ENCODE measurements at regions not wholly inside any gene's neighbourhood (a gene's known extent, or its start where the extent isn't known, plus 50 kb on each side); places are given as distances from the start of the nearest gene placed in this dataset.
"Not testable (repeated sequence)": the region's sequence is repeated elsewhere in the genome, so short reads cannot be mapped to it uniquely, and the experiment has no call there.

DNA sequence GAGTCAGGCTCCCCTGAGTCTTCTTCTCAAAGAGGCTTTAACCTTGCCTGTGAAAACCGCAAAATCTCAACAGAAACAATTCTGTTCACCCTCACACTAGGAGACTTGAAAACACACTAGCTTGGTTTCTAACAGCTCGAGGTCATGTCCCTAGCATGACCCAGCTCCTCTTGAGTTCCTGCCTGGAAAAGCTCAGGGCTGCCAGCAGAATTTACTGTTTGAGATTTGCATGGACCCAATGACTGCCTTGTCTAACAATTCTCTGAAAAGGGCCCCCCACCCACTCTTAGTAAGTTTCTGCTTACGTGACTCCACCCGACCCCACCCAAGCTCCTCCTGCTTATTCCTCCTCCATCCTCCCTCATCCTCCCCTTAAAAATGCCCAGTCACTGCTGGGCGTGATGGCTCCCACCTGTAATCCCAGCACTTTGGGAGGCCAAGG, 85.1 kb upstream of the KMT2C start:
- H3K27ac ChIP-seq: no peak overlapping the region
- WGBS, 2 donors (ENCODE audit: low coverage in 1 of 2): 64 to 83% methylated on average over 2 to 3 of the region's 5 CpGs
- no peak for ATAC-seq
- H3K9me3 ChIP-seq: peaks cover 0 to 8% (median 0%) of the 10 kb centered on the region in 3 donors
- H3K4me3 ChIP-seq: no peak overlapping the region
- H3K4me1 ChIP-seq: peaks cover 0 to 24% (median 9%) of the 10 kb centered on the region in 3 donors
- no peaks in the 10 kb centered on the region for H3K27me3 ChIP-seq
- no peaks in the 10 kb centered on the region for H3K36me3 ChIP-seq
- no peak for TF ChIP-seq POLR2AphosphoS5 (IDR thresholded peaks at IDR 0.05)
- TF ChIP-seq, protein P1, sequence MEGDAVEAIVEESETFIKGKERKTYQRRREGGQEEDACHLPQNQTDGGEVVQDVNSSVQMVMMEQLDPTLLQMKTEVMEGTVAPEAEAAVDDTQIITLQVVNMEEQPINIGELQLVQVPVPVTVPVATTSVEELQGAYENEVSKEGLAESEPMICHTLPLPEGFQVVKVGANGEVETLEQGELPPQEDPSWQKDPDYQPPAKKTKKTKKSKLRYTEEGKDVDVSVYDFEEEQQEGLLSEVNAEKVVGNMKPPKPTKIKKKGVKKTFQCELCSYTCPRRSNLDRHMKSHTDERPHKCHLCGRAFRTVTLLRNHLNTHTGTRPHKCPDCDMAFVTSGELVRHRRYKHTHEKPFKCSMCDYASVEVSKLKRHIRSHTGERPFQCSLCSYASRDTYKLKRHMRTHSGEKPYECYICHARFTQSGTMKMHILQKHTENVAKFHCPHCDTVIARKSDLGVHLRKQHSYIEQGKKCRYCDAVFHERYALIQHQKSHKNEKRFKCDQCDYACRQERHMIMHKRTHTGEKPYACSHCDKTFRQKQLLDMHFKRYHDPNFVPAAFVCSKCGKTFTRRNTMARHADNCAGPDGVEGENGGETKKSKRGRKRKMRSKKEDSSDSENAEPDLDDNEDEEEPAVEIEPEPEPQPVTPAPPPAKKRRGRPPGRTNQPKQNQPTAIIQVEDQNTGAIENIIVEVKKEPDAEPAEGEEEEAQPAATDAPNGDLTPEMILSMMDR (IDR thresholded peaks at IDR 0.05): no peak
- TF ChIP-seq EP300 (IDR thresholded peaks at IDR 0.05): no peak
- TF ChIP-seq POLR2A (IDR thresholded peaks at IDR 0.05): no peak

GRCh38 chr7:152519290-152519689, 83.5 kb upstream of the KMT2C start:
- peaks cover 0 to 24% (median 9%) of the 10 kb centered on the region in 3 donors for H3K4me1 ChIP-seq
- no peak for TF ChIP-seq POLR2AphosphoS5 (IDR thresholded peaks at IDR 0.05)
- H3K4me3 ChIP-seq: no peak overlapping the region
- 43 to 62% methylated on average over 3 to 4 of the region's 4 CpGs for WGBS, 2 donors (ENCODE audit: low coverage in 1 of 2)
- no peaks in the 10 kb centered on the region for H3K36me3 ChIP-seq
- H3K9me3 ChIP-seq: peaks cover 0 to 8% (median 0%) of the 10 kb centered on the region in 3 donors
- ATAC-seq: no peak
- no peak overlapping the region for H3K27ac ChIP-seq
- H3K27me3 ChIP-seq: no peaks in the 10 kb centered on the region

GRCh38 chr7:152516216-152516615, 80.4 kb upstream of the KMT2C start:
- H3K27ac ChIP-seq: no peak overlapping the region
- H3K4me1 ChIP-seq: peaks cover 0 to 6% (median 0%) of the 10 kb centered on the region in 3 donors
- H3K9me3 ChIP-seq: peaks cover 0 to 8% (median 0%) of the 10 kb centered on the region in 3 donors
- H3K4me3 ChIP-seq: no peak overlapping the region
- peaks cover 3% of the 10 kb centered on the region for H3K27me3 ChIP-seq
- H3K36me3 ChIP-seq: no peaks in the 10 kb centered on the region
- ATAC-seq: no peak
- TF ChIP-seq EP300 (IDR thresholded peaks at IDR 0.05) (no peak), POLR2AphosphoS5 (IDR thresholded peaks at IDR 0.05) (no peak), POLR2A (IDR thresholded peaks at IDR 0.05) (no peak)
- TF ChIP-seq, protein P1 (IDR thresholded peaks at IDR 0.05): no peak
- WGBS, 2 donors (ENCODE audit: low coverage in 1 of 2): 83 to 89% methylated on average over 3 to 8 of the region's 9 CpGs

DNA sequence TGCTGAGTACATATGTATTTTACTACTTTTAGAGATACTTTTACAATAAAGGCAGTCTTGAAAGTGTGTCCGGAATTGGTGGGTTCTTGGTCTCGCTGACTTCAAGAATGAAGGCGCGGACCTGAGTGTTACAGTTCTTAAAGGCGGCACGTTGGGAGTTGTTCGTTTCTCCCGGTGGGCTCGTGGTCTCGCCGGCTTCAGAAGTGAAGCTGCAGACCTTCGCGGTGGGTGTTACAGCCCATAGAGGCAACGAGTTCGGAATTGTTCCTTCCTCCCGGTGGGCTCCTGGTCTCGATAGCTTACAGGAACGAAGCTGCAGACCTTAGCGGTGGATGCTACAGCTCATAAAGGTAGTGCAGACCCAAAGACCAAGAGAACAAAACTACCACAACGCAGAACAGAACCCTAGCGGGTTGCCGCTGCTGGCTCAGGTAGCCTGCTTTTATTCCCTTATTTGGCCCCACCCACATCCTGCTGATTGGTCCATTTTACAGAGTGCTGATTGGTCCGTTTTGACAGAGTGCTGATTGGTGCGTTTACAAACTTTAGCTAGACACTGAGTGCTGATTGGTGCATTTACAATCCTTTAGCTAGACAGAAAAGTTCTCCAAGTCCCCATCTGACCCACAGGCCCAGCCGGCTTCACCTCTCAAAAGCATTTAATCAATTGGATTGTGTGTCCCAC, 79.6 kb upstream of the KMT2C start:
- not testable (repeated sequence) for ATAC-seq
- 86 to 89% methylated on average over 12 to 13 of the region's 25 CpGs for WGBS, 2 donors (ENCODE audit: low coverage in 1 of 2)

DNA sequence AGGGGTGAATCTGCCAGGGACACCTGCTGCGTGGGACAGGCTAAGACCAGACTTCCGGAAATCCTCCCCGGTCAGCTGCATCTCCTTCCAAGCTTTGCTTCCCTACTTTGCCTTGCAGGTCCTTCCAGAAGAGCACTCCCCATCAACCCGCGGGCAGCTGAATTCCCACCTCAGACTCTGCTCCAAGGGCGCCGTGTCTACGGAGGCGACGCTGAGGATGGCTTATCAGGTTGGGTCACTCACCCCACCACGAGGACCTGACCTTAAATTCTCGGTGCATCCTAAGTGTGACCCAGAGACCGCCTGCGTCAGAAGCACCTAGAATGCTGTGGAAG, 78.9 kb upstream of the KMT2C start:
- Histone ChIP-seq H3K4me3 (no peak overlapping the region), H3K4me1 (no peaks in the 10 kb centered on the region), H3K27me3 (peaks cover 5% of the 10 kb centered on the region), H3K9me3 (peaks cover 0 to 8% (median 0%) of the 10 kb centered on the region in 3 donors), H3K36me3 (no peaks in the 10 kb centered on the region), H3K27ac (no peak overlapping the region)
- ATAC-seq: no peak
- WGBS, 2 donors (ENCODE audit: low coverage in 1 of 2): 83% methylated on average over 1 of the region's 14 CpGs; no CpG with 5 or more reads in 1 of the 2 donors
- TF ChIP-seq, protein P1 (IDR thresholded peaks at IDR 0.05): no peak
- TF ChIP-seq POLR2A (IDR thresholded peaks at IDR 0.05) (no peak), EP300 (IDR thresholded peaks at IDR 0.05) (no peak)

More for the DNA sequence above, 79.6 kb upstream of the KMT2C start:
- H3K9me3 ChIP-seq, H3K4me1 ChIP-seq, H3K36me3 ChIP-seq, H3K27me3 ChIP-seq, H3K27ac ChIP-seq, H3K4me3 ChIP-seq: not testable (repeated sequence)

All from gastroesophageal sphincter (tissue), 4 donors.